H1 (cell line): ENCODE measurements at regions not wholly inside any gene's neighbourhood (a gene's known extent, or its start where the extent isn't known, plus 50 kb on each side); places are given as distances from the start of the nearest gene placed in this dataset.

ENCODE experiments used
- CTCF ChIA-PET: fragments of 300-600 bp; sonication (Branson Sonifier 250); formaldehyde crosslinking; loops from one replicate; lab custom pipeline; 2021; ENCODE audit not compliant: partially characterized antibody; lab: Charles Lee
- POLR2A ChIA-PET: fragments of 300-600 bp; sonication (Branson Sonifier 250); formaldehyde crosslinking; loops from one replicate; lab custom pipeline; 2021; ENCODE audit warnings: inconsistent platforms; ENCODE audit not compliant: partially characterized antibody; lab: Charles Lee
- DNase-seq, 2 experiments: peaks; one replicate each; pipeline versions ENCODE4 v3.0.0 to v3.0.0-alpha.2; 2010 to 2022; ENCODE audit warnings: low spot score in 2 of 2, low read depth in 1 of 2, mixed read lengths in 1 of 2
- FAIRE-seq: peaks from 2 replicates; lab custom pipeline; 2011; peaks lifted over from hg19 to GRCh38; lab: Jason Lieb, UNC
- H2AFZ ChIP-seq: 2 replicates; pipeline ENCODE4 v1.8.1; 2012; ENCODE audit warnings: low read length, inconsistent platforms
- H2AK5ac ChIP-seq: 2 replicates; pipeline ENCODE4 v1.6.1; 2013; ENCODE audit warnings: low read depth, low read length
- H2BK120ac ChIP-seq: replicated peaks from 2 replicates; pipeline ENCODE3; 2013; ENCODE audit warnings: low read depth, low read length, inconsistent platforms
- H2BK12ac ChIP-seq: 2 replicates; pipeline ENCODE4 v1.6.1; 2013; ENCODE audit warnings: low read depth, low read length
- H2BK15ac ChIP-seq: 2 replicates; pipeline ENCODE4 v1.6.1; 2013; ENCODE audit warnings: low read length
- H2BK20ac ChIP-seq: 2 replicates; pipeline ENCODE4 v1.6.1; 2013; ENCODE audit warnings: low read length
- H2BK5ac ChIP-seq: 2 replicates; pipeline ENCODE4 v1.6.1; 2013; ENCODE audit warnings: low read depth, low read length
- H3K14ac ChIP-seq: 2 replicates; pipeline ENCODE4 v1.6.1; 2013; ENCODE audit warnings: inconsistent platforms; ENCODE audit not compliant: insufficient read length
- H3K18ac ChIP-seq: 2 replicates; pipeline ENCODE4 v1.6.1; 2013; ENCODE audit warnings: low read length; ENCODE audit errors: extremely low read depth
- H3K23ac ChIP-seq: 2 replicates; pipeline ENCODE4 v1.6.1; 2013; ENCODE audit warnings: inconsistent platforms; ENCODE audit not compliant: insufficient read length
- H3K23me2 ChIP-seq: 2 replicates; pipeline ENCODE4 v1.6.1; 2013; ENCODE audit warnings: low read depth, low read length
- H3K27ac ChIP-seq: 2 replicates; pipeline ENCODE4 v1.6.1; 2011; ENCODE audit warnings: low read depth, low read length, inconsistent platforms
- H3K27me3 ChIP-seq, 4 experiments: replicated peaks in 1 of 4; 1 replicate in 1 of 4; 2 replicates in 3 of 4; pipeline versions ENCODE4 v1.6.1 to v1.8.1; 2011 to 2013; ENCODE audit warnings: low read length in 3 of 4, mild to moderate bottlenecking in 3 of 4, inconsistent platforms in 2 of 4, mixed read lengths in 2 of 4, moderate library complexity in 1 of 4; ENCODE audit not compliant: control insufficient read depth in 3 of 4, insufficient read depth in 3 of 4; ENCODE audit errors: extremely low read depth in 1 of 4
- H3K36me3 ChIP-seq, 4 experiments: 2 replicates each; pipeline versions ENCODE4 v1.6.1 to v1.8.1; 2011 to 2013; ENCODE audit warnings: mild to moderate bottlenecking in 4 of 4, low read length in 3 of 4, moderate library complexity in 2 of 4, control low read depth in 1 of 4, inconsistent platforms in 1 of 4; ENCODE audit not compliant: insufficient read depth in 4 of 4, control insufficient read depth in 2 of 4
- H3K4ac ChIP-seq: replicated peaks from 2 replicates; pipeline ENCODE3; 2013; ENCODE audit warnings: low read length, low read depth, mixed read lengths, inconsistent platforms; ENCODE audit not compliant: insufficient read length
- H3K4me1 ChIP-seq, 4 experiments: replicated peaks in 1 of 4; 1 replicate in 1 of 4; 2 replicates in 3 of 4; pipeline versions ENCODE4 v1.6.1 to v1.8.1; 2011 to 2013; ENCODE audit warnings: low read length in 3 of 4, inconsistent platforms in 2 of 4, mixed read lengths in 1 of 4; ENCODE audit not compliant: insufficient read depth in 4 of 4, control insufficient read depth in 3 of 4
- H3K4me2 ChIP-seq, 2 experiments: 2 replicates each; pipeline versions ENCODE4 v1.6.1 to v1.8.1; 2011 to 2013; ENCODE audit warnings: low read depth in 2 of 2, low read length in 2 of 2, control low read depth in 1 of 2, inconsistent platforms in 1 of 2, mild to moderate bottlenecking in 1 of 2; ENCODE audit not compliant: insufficient read depth in 1 of 2
- H3K4me3 ChIP-seq, 4 experiments: fragments of 200-600, 300-600 bp in 1 of 4; sonication (generic), shearing (Covaris generic), sonication (Bioruptor Twin) in 1 of 4; 2 replicates each; pipeline versions ENCODE4 v1.5.1 to v1.8.1; 2011 to 2016; ENCODE audit warnings: low read length in 4 of 4, low read depth in 3 of 4, control low read depth in 2 of 4, inconsistent platforms in 2 of 4, mild to moderate bottlenecking in 2 of 4, mixed read lengths in 1 of 4, moderate library complexity in 1 of 4; ENCODE audit not compliant: insufficient read depth in 2 of 4; ENCODE audit errors: extremely low read depth in 1 of 4
- H3K56ac ChIP-seq: replicated peaks from 2 replicates; pipeline ENCODE3; 2013; ENCODE audit warnings: low read depth, mild to moderate bottlenecking, mixed read lengths, low read length, inconsistent platforms; ENCODE audit not compliant: insufficient read length
- H3K79me1 ChIP-seq: 2 replicates; pipeline ENCODE4 v1.6.1; 2013; ENCODE audit warnings: low read depth, low read length, control low read depth
- H3K79me2 ChIP-seq, 2 experiments: 2 replicates each; pipeline versions ENCODE4 v1.6.1 to v1.8.1; 2012 to 2013; ENCODE audit warnings: low read length in 2 of 2, mild to moderate bottlenecking in 2 of 2, inconsistent platforms in 1 of 2; ENCODE audit not compliant: insufficient read depth in 2 of 2, control insufficient read depth in 1 of 2
- H3K9ac ChIP-seq, 4 experiments: replicated peaks in 1 of 4; 1 replicate in 1 of 4; 2 replicates in 3 of 4; pipeline versions ENCODE4 v1.6.1 to v1.8.1; 2011 to 2013; ENCODE audit warnings: low read depth in 3 of 4, low read length in 3 of 4, control low read depth in 2 of 4, mild to moderate bottlenecking in 2 of 4, moderate library complexity in 2 of 4, inconsistent platforms in 1 of 4; ENCODE audit errors: extremely low read depth in 1 of 4
- H3K9me3 ChIP-seq, 2 experiments: 2 replicates each; pipeline versions ENCODE4 v1.6.1 to v1.8.1; 2012 to 2013; ENCODE audit warnings: mild to moderate bottlenecking in 2 of 2, moderate library complexity in 2 of 2, control low read depth in 1 of 2, inconsistent platforms in 1 of 2, low read depth in 1 of 2, low read length in 1 of 2, mixed read lengths in 1 of 2; ENCODE audit not compliant: insufficient read depth in 2 of 2
- H4K20me1 ChIP-seq, 2 experiments: replicated peaks in 1 of 2; 2 replicates each; pipeline versions ENCODE3 to v1.8.1; 2011 to 2013; ENCODE audit warnings: inconsistent platforms in 2 of 2, low read length in 2 of 2, mild to moderate bottlenecking in 1 of 2; ENCODE audit not compliant: insufficient read depth in 2 of 2, control insufficient read depth in 1 of 2
- H4K5ac ChIP-seq: 2 replicates; pipeline ENCODE4 v1.6.1; 2013; ENCODE audit warnings: low read length, low read depth, mixed read lengths, inconsistent platforms; ENCODE audit not compliant: insufficient read length
- H4K8ac ChIP-seq: 2 replicates; pipeline ENCODE4 v1.8.0; 2013; ENCODE audit warnings: mild to moderate bottlenecking, moderate library complexity, low read length, inconsistent platforms; ENCODE audit not compliant: insufficient read depth; ENCODE audit errors: extremely low read depth
- H4K91ac ChIP-seq: replicated peaks from 2 replicates; pipeline ENCODE3; 2013; ENCODE audit warnings: low read length, mixed read lengths, inconsistent platforms; ENCODE audit not compliant: insufficient read length
- RAD21 ChIP-seq, 2 experiments: IDR thresholded peaks in 1 of 2; conservative IDR thresholded peaks in 1 of 2; 2 replicates each; pipeline ENCODE4 v1.6.1; 2011; ENCODE audit warnings: low read depth in 2 of 2, low read length in 2 of 2, improper control_type of control experiment in 1 of 2, inconsistent platforms in 1 of 2, mild to moderate bottlenecking in 1 of 2, moderate library complexity in 1 of 2
- TEAD4 ChIP-seq: IDR thresholded peaks from 2 replicates; pipeline ENCODE4 v1.6.1; 2012; ENCODE audit warnings: low read depth, low read length, inconsistent platforms, mixed read lengths
- WGBS, 2 experiments: shearing (Covaris generic) in 1 of 2; methylation state at CpG; one replicate each; pipeline versions ENCODE4 v1.1.6 to v1.1.7; 2013 to 2015; ENCODE audit warnings: low lambda C conversion rate in 2 of 2, mixed read lengths in 2 of 2, inconsistent platforms in 1 of 2, low coverage in 1 of 2, missing lambda C conversion rate in 1 of 2; ENCODE audit not compliant: insufficient replicate concordance in 2 of 2, insufficient coverage in 1 of 2, insufficient read length in 1 of 2; ENCODE audit errors: extremely low coverage in 1 of 2, missing lambda C conversion rate in 1 of 2; 5-methylcytosine and 5-hydroxymethylcytosine counted together

- Histone ChIP-seq H3K23ac (no peak overlapping the region), H2AFZ (no peak overlapping the region), H2BK15ac (no peak overlapping the region), H3K9me3 (no peaks in the 10 kb centered on the region), H3K9ac (no peak overlapping the region), H3K79me2 (no peaks in the 10 kb centered on the region), H3K4me2 (no peak overlapping the region), H3K14ac (no peak overlapping the region), H2BK120ac (no peak overlapping the region), H3K79me1 (no peaks in the 10 kb centered on the region), H4K8ac (no peak overlapping the region), H2BK12ac (no peak overlapping the region), H2BK5ac (no peak overlapping the region), H3K4me1 (no peaks in the 10 kb centered on the region), H2AK5ac (no peak overlapping the region), H3K4me3 (no peak overlapping the region), H3K27me3 (no peaks in the 10 kb centered on the region), H3K18ac (no peak overlapping the region), H3K36me3 (no peaks in the 10 kb centered on the region), H3K56ac (no peak overlapping the region), H2BK20ac (no peak overlapping the region), H3K23me2 (no peaks in the 10 kb centered on the region), H4K91ac (no peak overlapping the region), H3K27ac (no peak overlapping the region), H4K5ac (no peak overlapping the region), H4K20me1 (no peaks in the 10 kb centered on the region), H3K4ac (no peak overlapping the region)
- DNase-seq (no peak), FAIRE-seq (no peak)
- ChIA-PET CTCF (interaction anchor here (0.6 to 0.9 kb wide), 2 partner anchors 10 to 99 kb away, joined by 3 to 4 read pairs; no protein-coding TSS in a partner anchor), POLR2A (no interaction called here)
- WGBS, 2 experiments = 94% methylated on average over 4 of the region's 4 CpGs; no CpG with 5 or more reads in 1 of the 2 experiments
- TF ChIP-seq RAD21 (IDR thresholded peaks at IDR 0.05 in 1 of 2, conservative IDR thresholded peaks at IDR 0.05 in 1 of 2; ENCODE audit: low read depth in 2 of 2, low read length in 2 of 2) (no peak), TEAD4 (no peak)
Observed at GRCh38 chr12:90243211-90243610, 534.6 kb upstream of the ATP2B1 start.
